ENCODE measurements at regions not wholly inside any gene's neighbourhood (a gene's known extent, or its start where the extent isn't known, plus 50 kb on each side); places are given as distances from the start of the nearest gene placed in this dataset.

DNA sequence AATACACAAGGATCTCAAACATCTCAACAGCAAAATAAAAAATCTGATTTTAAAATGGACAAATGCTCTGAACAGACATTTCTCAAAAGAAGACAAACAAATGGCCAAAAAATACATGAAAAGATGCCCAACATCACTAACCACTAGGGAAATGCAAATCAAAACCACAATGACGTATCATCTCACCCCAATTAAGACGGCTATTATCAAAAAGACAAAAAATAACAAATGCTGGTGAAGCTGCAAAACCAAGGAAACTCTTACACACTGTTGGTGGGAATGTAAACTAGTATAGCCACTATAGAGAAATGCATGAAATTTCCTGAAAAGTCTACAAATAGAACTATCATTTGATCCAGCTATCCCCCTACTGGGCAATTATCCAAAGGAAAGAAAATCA lies 145.0 kb downstream of the BTG1 start:
- no peaks in the 10 kb centered on the region for H4K20me1 ChIP-seq (ENCODE audit: control insufficient read depth, insufficient read depth, low read length, poor library complexity, severe bottlenecking)
- H3K9me3 ChIP-seq (ENCODE audit: control extremely low read depth in 1 of 3, control insufficient read depth in 2 of 3, insufficient read depth in 1 of 3, low read length in 2 of 3): peaks cover 0 to 7% (median 4%) of the 10 kb centered on the region in 3 donors
- peaks cover 7% of the 10 kb centered on the region for H3K9me3 Mint-ChIP-seq (ENCODE audit: insufficient read depth)
- H3K9ac ChIP-seq (ENCODE audit: low read length): no peak overlapping the region
- no peak overlapping the region for H3K4me3 ChIP-seq (ENCODE audit: control extremely low read depth in 1 of 5, extremely low read depth in 1 of 5, insufficient read depth in 1 of 5, low read depth in 2 of 5, low read length in 4 of 5)
- H3K79me2 ChIP-seq (ENCODE audit: control insufficient read depth, insufficient read depth, low read length): no peaks in the 10 kb centered on the region
- no peak overlapping the region for H2AFZ ChIP-seq (ENCODE audit: insufficient read depth, low read depth, low read length, poor library complexity, severe bottlenecking)
- H3K4me3 Mint-ChIP-seq: peak overlapping the region; percentile 21
- 40% methylated on average over 1 of the region's 2 CpGs for WGBS (ENCODE audit: insufficient coverage)
- no peaks in the 10 kb centered on the region for H3K27me3 Mint-ChIP-seq
- intact Hi-C loops (cut with micrococcal nuclease): no loop called here
- H3K4me1 ChIP-seq (ENCODE audit: control insufficient read depth in 2 of 2, insufficient read depth in 2 of 2, low read length in 2 of 2): no peaks in the 10 kb centered on the region
- TF ChIP-seq CTCF (IDR thresholded peaks at IDR 0.05): no peak
- no peak for TF ChIP-seq EZH2 (IDR thresholded peaks at IDR 0.05; ENCODE audit: borderline replicate concordance, insufficient read depth, low read depth, low read length, poor library complexity, severe bottlenecking)
- peaks cover 12% of the 10 kb centered on the region for H3K4me1 Mint-ChIP-seq
- H3K4me2 ChIP-seq (replicated peaks; ENCODE audit: low read depth, low read length, poor library complexity, severe bottlenecking): no peak overlapping the region
- no peaks in the 10 kb centered on the region for H3K36me3 ChIP-seq (replicated peaks in 1 of 2; ENCODE audit: control extremely low read depth in 1 of 2, control insufficient read depth in 1 of 2, extremely low read depth in 1 of 2, insufficient read depth in 2 of 2, low read length in 1 of 2)
- peak overlapping the region; percentile 4 for H3K27ac Mint-ChIP-seq
- no peaks in the 10 kb centered on the region for H3K27me3 ChIP-seq (replicated peaks in 1 of 4; ENCODE audit: control extremely low read depth in 1 of 4, control insufficient read depth in 3 of 4, insufficient read depth in 4 of 4, low read length in 3 of 4)
- H3K27ac ChIP-seq (ENCODE audit: low read length in 2 of 2): no peak overlapping the region
- ChIA-PET POLR2A (interaction anchor here (0.9 kb wide), 1 partner anchor 168 kb away, joined by 4 read pairs; no protein-coding TSS in a partner anchor), CTCF (interaction anchor here (1.0 kb wide), 1 partner anchor 9 kb away, joined by 3 read pairs; no protein-coding TSS in a partner anchor)
- DNase-seq: peak; percentile 23
- ATAC-seq (ENCODE audit: low read depth): peak; percentile 67

DNA sequence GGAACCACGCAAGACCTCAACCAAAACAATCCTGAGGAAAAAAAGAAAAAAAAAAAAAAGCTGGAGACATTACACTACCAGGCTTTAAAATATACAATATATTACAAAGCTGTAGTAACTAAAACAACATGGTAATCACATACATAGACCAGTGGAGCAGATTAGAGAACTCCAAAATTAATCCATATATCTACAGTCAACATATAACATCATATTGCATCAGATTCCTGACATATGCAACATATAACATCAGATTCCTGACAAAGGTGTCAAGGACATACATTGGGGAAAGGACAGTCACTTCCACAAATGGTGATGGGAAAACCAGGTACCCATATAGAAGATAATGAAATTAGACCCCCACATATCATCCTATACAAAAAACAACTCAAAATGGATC lies 145.8 kb downstream of the BTG1 start:
- H3K27me3 ChIP-seq (replicated peaks in 1 of 4; ENCODE audit: control extremely low read depth in 1 of 4, control insufficient read depth in 3 of 4, insufficient read depth in 4 of 4, low read length in 3 of 4): no peaks in the 10 kb centered on the region
- H3K4me3 ChIP-seq (ENCODE audit: control extremely low read depth in 1 of 5, extremely low read depth in 1 of 5, insufficient read depth in 1 of 5, low read depth in 2 of 5, low read length in 4 of 5): no peak overlapping the region
- Mint-ChIP-seq H3K27me3 (no peaks in the 10 kb centered on the region), H3K4me3 (no peak overlapping the region), H3K4me1 (peaks cover 12% of the 10 kb centered on the region), H3K27ac (no peak overlapping the region), H3K9me3 (ENCODE audit: insufficient read depth) (peaks cover 7% of the 10 kb centered on the region)
- H4K20me1 ChIP-seq (ENCODE audit: control insufficient read depth, insufficient read depth, low read length, poor library complexity, severe bottlenecking): no peaks in the 10 kb centered on the region
- H3K4me2 ChIP-seq (replicated peaks; ENCODE audit: low read depth, low read length, poor library complexity, severe bottlenecking): no peak overlapping the region
- no peak overlapping the region for H3K9ac ChIP-seq (ENCODE audit: low read length)
- no peaks in the 10 kb centered on the region for H3K79me2 ChIP-seq (ENCODE audit: control insufficient read depth, insufficient read depth, low read length)
- intact Hi-C loops (cut with micrococcal nuclease): loop anchor here (10.0 kb wide), 2 partner anchors 405 to 505 kb away; no protein-coding TSS in a partner anchor
- no peak for DNase-seq
- H3K36me3 ChIP-seq (replicated peaks in 1 of 2; ENCODE audit: control extremely low read depth in 1 of 2, control insufficient read depth in 1 of 2, extremely low read depth in 1 of 2, insufficient read depth in 2 of 2, low read length in 1 of 2): no peaks in the 10 kb centered on the region
- no peaks in the 10 kb centered on the region for H3K4me1 ChIP-seq (ENCODE audit: control insufficient read depth in 2 of 2, insufficient read depth in 2 of 2, low read length in 2 of 2)
- H3K27ac ChIP-seq (ENCODE audit: low read length in 2 of 2): no peak overlapping the region
- ATAC-seq (ENCODE audit: low read depth): no peak
- CTCF ChIA-PET: interaction anchor here (0.5 kb wide), 1 partner anchor 130 kb away, joined by 3 read pairs; no protein-coding TSS in a partner anchor
- POLR2A ChIA-PET: interaction anchor here (0.6 to 0.9 kb wide), 2 partner anchors 141 to 169 kb away, joined by 3 to 4 read pairs; no protein-coding TSS in a partner anchor
- peaks cover 0 to 7% (median 4%) of the 10 kb centered on the region in 3 donors for H3K9me3 ChIP-seq (ENCODE audit: control extremely low read depth in 1 of 3, control insufficient read depth in 2 of 3, insufficient read depth in 1 of 3, low read length in 2 of 3)
- no peak overlapping the region for H2AFZ ChIP-seq (ENCODE audit: insufficient read depth, low read depth, low read length, poor library complexity, severe bottlenecking)
- no peak for TF ChIP-seq EZH2 (IDR thresholded peaks at IDR 0.05; ENCODE audit: borderline replicate concordance, insufficient read depth, low read depth, low read length, poor library complexity, severe bottlenecking)
- TF ChIP-seq CTCF (IDR thresholded peaks at IDR 0.05): no peak
- WGBS (ENCODE audit: insufficient coverage): no CpG with 5 or more reads among the region's 1 CpG
